Upper lobe of left lung (tissue), 4 donors: ENCODE measurements at regions not wholly inside any gene's neighbourhood (a gene's known extent, or its start where the extent isn't known, plus 50 kb on each side); places are given as distances from the start of the nearest gene placed in this dataset.

Source experiments
- CTCF ChIP-seq, 6 experiments: fragments of 450-650 bp in 4 of 6; fragments of 200-600 bp in 2 of 6; sonication (generic) in 2 of 6; IDR thresholded peaks; one replicate each; pipeline ENCODE4 v1.5.1; 2016 to 2019; ENCODE audit warnings: antibody characterized with exemption in 6 of 6
- EP300 ChIP-seq, 4 donors: sonication (generic); formaldehyde crosslinking; IDR thresholded peaks; one replicate each; pipeline ENCODE4 v1.5.1; 2017; ENCODE audit warnings: antibody characterized with exemption in 4 of 4, control low read depth in 2 of 4
- POLR2A ChIP-seq, 4 donors: fragments of 450-650 bp; IDR thresholded peaks; one replicate each; pipeline ENCODE4 v1.5.1; 2016 to 2017; ENCODE audit warnings: antibody characterized with exemption in 4 of 4, mild to moderate bottlenecking in 2 of 4

GRCh38 chr12:126999352-126999751 lies 1267.6 kb upstream of the TMEM132C start:
- TF ChIP-seq POLR2A (IDR thresholded peaks at IDR 0.05) = no peak
- TF ChIP-seq EP300 (IDR thresholded peaks at IDR 0.05) = no peak
- no peak for TF ChIP-seq CTCF (IDR thresholded peaks at IDR 0.05)
